ENCODE measurements at regions not wholly inside any gene's neighbourhood (a gene's known extent, or its start where the extent isn't known, plus 50 kb on each side); places are given as distances from the start of the nearest gene placed in this dataset.

- H3K4me3 Mint-ChIP-seq = no peak overlapping the region
- Histone ChIP-seq H3K4me3 (ENCODE audit: low read length) (no peak overlapping the region), H3K27me3 (ENCODE audit: control insufficient read depth in 1 of 2, insufficient read depth in 2 of 2, low read length in 2 of 2) (no peaks in the 10 kb centered on the region), H3K36me3 (ENCODE audit: insufficient read depth, low read length) (no peaks in the 10 kb centered on the region), H3K27ac (ENCODE audit: low read depth in 1 of 2, low read length in 2 of 2) (no peak overlapping the region), H3K9me3 (ENCODE audit: control insufficient read depth in 1 of 2, insufficient read depth in 1 of 2, low read length in 2 of 2) (peaks cover 0 to 17% of the 10 kb centered on the region in 2 experiments), H3K4me1 (ENCODE audit: insufficient read depth, low read length) (no peaks in the 10 kb centered on the region)
- no peak for DNase-seq
- POLR2A ChIA-PET = no interaction called here
- no peak for TF ChIP-seq CTCF (IDR thresholded peaks at IDR 0.05)
- peaks cover 3% of the 10 kb centered on the region for H3K9me3 Mint-ChIP-seq
- intact Hi-C loops (cut with DNase I, micrococcal nuclease) = no loop called here
- ATAC-seq (ENCODE audit: poor library complexity) = no peak
- no peaks in the 10 kb centered on the region for H3K4me1 Mint-ChIP-seq (ENCODE audit: low read depth)
- no peaks in the 10 kb centered on the region for H3K36me3 Mint-ChIP-seq (ENCODE audit: low read depth)
- H3K27ac Mint-ChIP-seq = no peak overlapping the region
- CTCF ChIA-PET = no interaction called here
- no peaks in the 10 kb centered on the region for H3K27me3 Mint-ChIP-seq
Measured at GRCh38 chr1:81613803-81614202, 186.9 kb upstream of the ADGRL2 start.

GRCh38 chr1:81607924-81608323 is 192.8 kb upstream of the ADGRL2 start:
- Mint-ChIP-seq H3K4me1 (ENCODE audit: low read depth) (no peaks in the 10 kb centered on the region), H3K4me3 (no peak overlapping the region), H3K9me3 (no peaks in the 10 kb centered on the region)

GRCh38 chr1:81607086-81607485 is 193.6 kb upstream of the ADGRL2 start:
- Mint-ChIP-seq H3K9me3 (no peaks in the 10 kb centered on the region), H3K4me3 (no peak overlapping the region), H3K27me3 (no peaks in the 10 kb centered on the region), H3K27ac (no peak overlapping the region), H3K36me3 (ENCODE audit: low read depth) (no peaks in the 10 kb centered on the region), H3K4me1 (ENCODE audit: low read depth) (no peaks in the 10 kb centered on the region)
- Histone ChIP-seq H3K9me3 (ENCODE audit: control insufficient read depth in 1 of 2, insufficient read depth in 1 of 2, low read length in 2 of 2) (no peaks in the 10 kb centered on the region), H3K4me3 (ENCODE audit: low read length) (no peak overlapping the region), H3K36me3 (ENCODE audit: insufficient read depth, low read length) (no peaks in the 10 kb centered on the region), H3K27ac (ENCODE audit: low read depth in 1 of 2, low read length in 2 of 2) (no peak overlapping the region), H3K27me3 (ENCODE audit: control insufficient read depth in 1 of 2, insufficient read depth in 2 of 2, low read length in 2 of 2) (no peaks in the 10 kb centered on the region), H3K4me1 (ENCODE audit: insufficient read depth, low read length) (no peaks in the 10 kb centered on the region)
- ATAC-seq (ENCODE audit: poor library complexity) (no peak), DNase-seq (no peak)
- CTCF ChIA-PET = no interaction called here
- TF ChIP-seq CTCF (IDR thresholded peaks at IDR 0.05) = no peak
- intact Hi-C loops (cut with DNase I, micrococcal nuclease) = no loop called here
- POLR2A ChIA-PET = no interaction called here

More at GRCh38 chr1:81607924-81608323, 192.8 kb upstream of the ADGRL2 start:
- no peak for TF ChIP-seq CTCF (IDR thresholded peaks at IDR 0.05)
- Histone ChIP-seq H3K36me3 (ENCODE audit: insufficient read depth, low read length) (no peaks in the 10 kb centered on the region), H3K9me3 (ENCODE audit: control insufficient read depth in 1 of 2, insufficient read depth in 1 of 2, low read length in 2 of 2) (no peaks in the 10 kb centered on the region), H3K4me3 (ENCODE audit: low read length) (no peak overlapping the region), H3K4me1 (ENCODE audit: insufficient read depth, low read length) (no peaks in the 10 kb centered on the region), H3K27me3 (ENCODE audit: control insufficient read depth in 1 of 2, insufficient read depth in 2 of 2, low read length in 2 of 2) (no peaks in the 10 kb centered on the region), H3K27ac (ENCODE audit: low read depth in 1 of 2, low read length in 2 of 2) (no peak overlapping the region)
- Mint-ChIP-seq H3K36me3 (ENCODE audit: low read depth) (no peaks in the 10 kb centered on the region), H3K27ac (no peak overlapping the region), H3K27me3 (no peaks in the 10 kb centered on the region)
- DNase-seq (no peak), ATAC-seq (ENCODE audit: poor library complexity) (no peak)
- POLR2A ChIA-PET = no interaction called here
- CTCF ChIA-PET = interaction anchor here (0.5 kb wide), 1 partner anchor 370 kb away, joined by 3 read pairs; no protein-coding TSS in a partner anchor
- intact Hi-C loops (cut with DNase I, micrococcal nuclease) = no loop called here
